ENCODE measurements at regions not wholly inside any gene's neighbourhood (a gene's known extent, or its start where the extent isn't known, plus 50 kb on each side); places are given as distances from the start of the nearest gene placed in this dataset.

- H3K4me2 ChIP-seq: no peak overlapping the region
- no peaks in the 10 kb centered on the region for H3K9me3 ChIP-seq (replicated peaks in 1 of 11)
- no peak for TF ChIP-seq Cebpa-rat (IDR thresholded peaks at IDR 0.05)
- H3K4me3 ChIP-seq: no peak overlapping the region
- H3K27me3 ChIP-seq: no peaks in the 10 kb centered on the region
- no peak overlapping the region for H3K27ac ChIP-seq
- no peaks in the 10 kb centered on the region for H4K20me1 ChIP-seq
- no peaks in the 10 kb centered on the region for H3K36me3 ChIP-seq
- no peaks in the 10 kb centered on the region for H3K4me1 ChIP-seq
- H3K9ac ChIP-seq: no peak overlapping the region
These were observed 608.0 kb downstream of the BCKDHB start for GRCh38 chr6:80714513-80714912.

GRCh38 chr6:80698459-80698858 is 592.0 kb downstream of the BCKDHB start:
- Histone ChIP-seq H3K9me3 (replicated peaks in 1 of 11) (peaks cover 7 to 16% (median 9%) of the 10 kb centered on the region in 11 experiments; a peak in 16 of 22 replicates), H3K4me3 (no peak overlapping the region), H3K9ac (no peak overlapping the region), H3K27ac (no peak overlapping the region), H4K20me1 (no peaks in the 10 kb centered on the region), H3K36me3 (no peaks in the 10 kb centered on the region), H3K27me3 (no peaks in the 10 kb centered on the region), H3K4me2 (no peak overlapping the region), H3K4me1 (no peaks in the 10 kb centered on the region)
- no peak for TF ChIP-seq Cebpa-rat (IDR thresholded peaks at IDR 0.05)

- H3K36me3 ChIP-seq: no peaks in the 10 kb centered on the region
- H3K9ac ChIP-seq: no peak overlapping the region
- no peaks in the 10 kb centered on the region for H3K27me3 ChIP-seq
- no peaks in the 10 kb centered on the region for H4K20me1 ChIP-seq
- no peak overlapping the region for H3K4me3 ChIP-seq
- H3K4me2 ChIP-seq: no peak overlapping the region
- no peak overlapping the region for H3K27ac ChIP-seq
- H3K9me3 ChIP-seq (replicated peaks in 1 of 11): no peaks in the 10 kb centered on the region; a peak in 2 of 22 replicates
- H3K4me1 ChIP-seq: no peaks in the 10 kb centered on the region
- TF ChIP-seq Cebpa-rat (IDR thresholded peaks at IDR 0.05): no peak
These were observed 589.8 kb downstream of the BCKDHB start for GRCh38 chr6:80696268-80696667.

DNA sequence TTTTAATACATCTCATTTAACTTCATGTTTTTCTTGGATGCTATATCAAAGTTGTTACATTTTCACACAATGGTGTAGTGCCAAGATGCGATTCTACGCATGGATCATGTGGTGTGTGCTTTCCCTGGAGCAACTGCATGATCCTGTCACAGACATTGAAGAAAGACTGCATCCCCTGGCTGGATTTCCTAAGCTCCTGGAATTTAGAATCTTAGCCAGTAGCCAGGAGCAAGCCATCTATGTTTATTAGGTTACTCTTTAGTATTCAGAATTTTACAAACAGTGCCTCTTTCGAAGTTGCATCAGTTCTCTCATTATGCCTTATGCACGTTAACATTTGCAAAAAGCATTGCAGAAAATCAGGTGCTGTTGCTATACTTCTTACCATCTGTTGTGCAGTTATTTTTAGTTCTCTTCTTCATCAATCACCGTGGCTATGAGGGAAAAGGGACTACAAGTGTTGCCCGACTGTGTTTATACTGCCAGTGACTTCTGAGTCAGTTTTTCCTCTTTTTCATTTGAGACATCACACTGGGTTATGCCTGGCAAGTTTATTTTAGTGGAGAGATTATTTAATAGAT is 584.2 kb downstream of the BCKDHB start:
- H3K4me3 ChIP-seq: no peak overlapping the region
- TF ChIP-seq Cebpa-rat (IDR thresholded peaks at IDR 0.05): no peak

DNA sequence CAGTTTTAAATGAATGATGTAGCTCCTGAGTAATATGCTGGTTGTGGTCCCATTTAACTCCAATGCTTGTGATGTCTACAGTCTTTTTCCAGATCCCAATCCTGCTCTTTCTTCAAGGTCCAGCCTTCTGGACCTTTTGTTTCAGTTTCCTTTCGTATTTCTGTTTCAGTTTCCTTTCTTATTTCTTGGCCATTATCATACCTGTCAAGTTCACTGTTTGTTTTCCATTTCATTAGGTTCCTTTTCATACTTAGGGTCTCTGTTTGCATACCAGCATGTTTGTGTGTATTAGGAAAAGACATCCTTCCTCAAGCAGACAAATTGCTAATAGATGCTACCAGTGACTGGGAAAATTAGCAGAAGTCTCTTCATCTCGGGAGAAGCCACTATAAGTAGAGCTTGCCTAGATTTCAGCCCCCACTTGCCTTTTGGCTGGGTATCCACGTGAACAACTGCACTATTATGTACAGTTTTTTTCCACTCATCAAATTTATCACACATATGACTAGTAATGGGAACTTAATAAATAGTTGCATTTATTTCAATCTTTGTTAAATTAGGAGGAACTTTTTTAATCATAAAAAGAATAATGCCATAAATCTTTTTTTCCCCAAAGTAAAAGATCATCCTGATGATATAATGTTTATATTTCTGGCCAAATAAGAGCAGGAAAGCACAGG is 583.4 kb downstream of the BCKDHB start:
- Histone ChIP-seq H3K36me3 (no peaks in the 10 kb centered on the region), H3K9ac (no peak overlapping the region), H3K27ac (no peak overlapping the region), H3K4me2 (no peak overlapping the region), H3K4me1 (no peaks in the 10 kb centered on the region), H3K4me3 (no peak overlapping the region), H4K20me1 (no peaks in the 10 kb centered on the region), H3K9me3 (replicated peaks in 1 of 11) (no peaks in the 10 kb centered on the region), H3K27me3 (no peaks in the 10 kb centered on the region)
- no peak for TF ChIP-seq Cebpa-rat (IDR thresholded peaks at IDR 0.05)

More for the DNA sequence above, 584.2 kb downstream of the BCKDHB start:
- no peaks in the 10 kb centered on the region for H3K36me3 ChIP-seq
- H3K27ac ChIP-seq: no peak overlapping the region
- H3K9me3 ChIP-seq (replicated peaks in 1 of 11): no peaks in the 10 kb centered on the region
- no peak overlapping the region for H3K4me2 ChIP-seq
- H3K4me1 ChIP-seq: no peaks in the 10 kb centered on the region
- no peaks in the 10 kb centered on the region for H4K20me1 ChIP-seq
- no peak overlapping the region for H3K9ac ChIP-seq
- no peaks in the 10 kb centered on the region for H3K27me3 ChIP-seq

DNA sequence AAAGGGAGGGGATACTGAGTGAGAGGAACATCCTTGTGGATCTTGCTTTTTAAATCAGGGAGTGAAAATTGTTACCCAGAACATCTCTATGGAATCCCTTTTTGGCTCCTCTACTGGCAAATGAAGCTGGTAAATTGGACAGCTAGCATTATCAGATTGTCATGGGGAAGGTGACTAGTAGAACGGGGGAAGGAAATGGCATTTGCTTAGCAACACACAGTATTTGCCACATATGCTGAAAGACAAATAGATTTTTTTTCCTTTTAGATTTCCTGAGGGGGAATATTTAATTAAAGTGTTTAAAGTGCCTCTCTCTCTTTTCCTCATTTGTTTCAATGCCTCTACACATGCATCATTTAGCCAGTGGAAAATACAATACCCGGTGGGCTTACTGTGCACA is 573.5 kb downstream of the BCKDHB start:
- no peaks in the 10 kb centered on the region for H3K36me3 ChIP-seq
- H3K9ac ChIP-seq: no peak overlapping the region
- peaks cover 0 to 3% (median 0%) of the 10 kb centered on the region in 11 experiments; a peak in 1 of 22 replicates for H3K9me3 ChIP-seq (replicated peaks in 1 of 11)
- no peak overlapping the region for H3K27ac ChIP-seq
- H3K27me3 ChIP-seq: no peaks in the 10 kb centered on the region
- no peaks in the 10 kb centered on the region for H4K20me1 ChIP-seq
- H3K4me3 ChIP-seq: no peak overlapping the region
- no peak overlapping the region for H3K4me2 ChIP-seq
- no peaks in the 10 kb centered on the region for H3K4me1 ChIP-seq
- no peak for TF ChIP-seq Cebpa-rat (IDR thresholded peaks at IDR 0.05)

DNA sequence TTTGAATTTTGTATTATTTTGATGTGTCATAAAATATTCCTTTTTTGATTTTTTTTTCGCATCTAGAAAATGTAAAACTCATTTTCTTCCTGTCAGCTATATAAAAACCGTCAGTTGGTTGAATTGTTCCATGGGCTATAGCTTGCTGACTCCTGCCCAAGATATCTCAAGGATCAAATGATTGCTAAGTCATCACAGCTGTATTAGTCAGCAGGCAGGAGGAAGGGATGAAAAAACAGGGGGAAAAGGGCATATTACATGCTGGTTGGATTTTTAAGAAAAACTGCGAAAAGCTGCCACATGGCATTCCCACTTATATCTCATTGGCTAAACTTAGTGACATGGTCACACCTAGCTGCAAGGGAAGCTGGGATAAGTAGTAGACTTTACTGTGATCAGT is 569.9 kb downstream of the BCKDHB start:
- H3K4me2 ChIP-seq: no peak overlapping the region
- no peaks in the 10 kb centered on the region for H4K20me1 ChIP-seq
- peaks cover 0 to 3% (median 0%) of the 10 kb centered on the region in 11 experiments; a peak in 1 of 22 replicates for H3K9me3 ChIP-seq (replicated peaks in 1 of 11)
- no peak overlapping the region for H3K27ac ChIP-seq
- H3K4me1 ChIP-seq: no peaks in the 10 kb centered on the region
- no peak for TF ChIP-seq Cebpa-rat (IDR thresholded peaks at IDR 0.05)
- no peaks in the 10 kb centered on the region for H3K36me3 ChIP-seq
- no peak overlapping the region for H3K9ac ChIP-seq
- H3K4me3 ChIP-seq: no peak overlapping the region
- no peaks in the 10 kb centered on the region for H3K27me3 ChIP-seq

DNA sequence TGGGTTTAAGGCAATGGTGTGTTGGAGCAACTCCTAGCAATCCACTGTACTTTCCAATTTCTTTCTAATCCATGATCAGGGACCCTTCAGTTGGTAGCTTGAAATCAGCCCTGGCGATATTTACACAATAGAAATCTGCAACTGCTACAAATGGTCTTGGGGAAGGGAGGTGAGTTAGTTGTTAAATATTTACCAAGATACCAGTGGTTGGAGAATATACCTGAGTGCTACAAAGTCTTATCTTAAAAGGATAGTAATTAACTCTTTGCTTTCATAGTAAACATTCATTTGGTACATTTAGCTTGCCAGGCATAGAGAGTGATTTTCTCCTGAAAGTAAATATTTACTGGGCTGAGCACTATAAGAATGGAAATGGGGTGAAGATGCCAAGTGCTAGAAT is 568.2 kb downstream of the BCKDHB start:
- Histone ChIP-seq H3K4me2 (no peak overlapping the region), H3K9me3 (replicated peaks in 1 of 11) (peaks cover 0 to 3% (median 0%) of the 10 kb centered on the region in 11 experiments; a peak in 1 of 22 replicates), H3K4me1 (no peaks in the 10 kb centered on the region), H3K36me3 (no peaks in the 10 kb centered on the region), H3K4me3 (no peak overlapping the region), H4K20me1 (no peaks in the 10 kb centered on the region), H3K9ac (no peak overlapping the region), H3K27me3 (no peaks in the 10 kb centered on the region), H3K27ac (no peak overlapping the region)
- TF ChIP-seq Cebpa-rat (IDR thresholded peaks at IDR 0.05): no peak

DNA sequence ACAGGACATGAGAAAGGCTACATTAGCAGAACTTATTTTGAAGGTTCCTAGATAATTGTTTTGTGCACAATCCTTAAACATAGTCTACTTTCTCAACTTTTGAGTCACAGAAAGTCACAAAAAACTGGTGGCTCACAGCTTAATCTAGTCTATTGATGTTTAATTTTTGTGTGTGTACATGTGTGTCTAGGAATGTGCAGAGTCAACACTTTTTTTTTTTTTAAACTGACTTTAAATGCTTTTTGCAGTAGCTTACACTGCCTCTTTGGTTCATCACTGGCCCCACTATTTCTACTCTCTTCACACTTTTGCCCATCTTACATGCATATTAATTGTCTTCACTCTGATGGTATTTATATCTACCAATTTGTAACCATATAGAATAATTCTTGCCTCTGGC is 566.9 kb downstream of the BCKDHB start:
- no peaks in the 10 kb centered on the region for H3K4me1 ChIP-seq
- H3K27me3 ChIP-seq: no peaks in the 10 kb centered on the region
- no peaks in the 10 kb centered on the region for H4K20me1 ChIP-seq
- no peak overlapping the region for H3K9ac ChIP-seq
- no peaks in the 10 kb centered on the region for H3K36me3 ChIP-seq
- no peak overlapping the region for H3K27ac ChIP-seq
- TF ChIP-seq Cebpa-rat (IDR thresholded peaks at IDR 0.05): no peak
- peaks cover 0 to 3% (median 0%) of the 10 kb centered on the region in 11 experiments; a peak in 1 of 22 replicates for H3K9me3 ChIP-seq (replicated peaks in 1 of 11)
- no peak overlapping the region for H3K4me3 ChIP-seq
- no peak overlapping the region for H3K4me2 ChIP-seq

- Histone ChIP-seq H3K27me3 (no peaks in the 10 kb centered on the region), H4K20me1 (no peaks in the 10 kb centered on the region), H3K4me1 (no peaks in the 10 kb centered on the region), H3K4me2 (no peak overlapping the region), H3K4me3 (no peak overlapping the region), H3K9ac (no peak overlapping the region), H3K9me3 (replicated peaks in 1 of 11) (no peaks in the 10 kb centered on the region), H3K27ac (no peak overlapping the region), H3K36me3 (no peaks in the 10 kb centered on the region)
- TF ChIP-seq Cebpa-rat (IDR thresholded peaks at IDR 0.05): no peak
These were observed 560.5 kb downstream of the BCKDHB start for GRCh38 chr6:80667006-80667405.
